ENCODE measurements at regions not wholly inside any gene's neighbourhood (a gene's known extent, or its start where the extent isn't known, plus 50 kb on each side); places are given as distances from the start of the nearest gene placed in this dataset.
"Not testable (repeated sequence)": the region's sequence is repeated elsewhere in the genome, so short reads cannot be mapped to it uniquely, and the experiment has no call there.

- no peak for DNase-seq (ENCODE audit: low spot score)
These were observed 528.1 kb upstream of the SEMA3D start for GRCh38 chr7:85714951-85715350.

GRCh38 chr7:85714043-85714578, 527.3 kb upstream of the SEMA3D start:
- DNase-seq (ENCODE audit: low spot score): no peak

DNA sequence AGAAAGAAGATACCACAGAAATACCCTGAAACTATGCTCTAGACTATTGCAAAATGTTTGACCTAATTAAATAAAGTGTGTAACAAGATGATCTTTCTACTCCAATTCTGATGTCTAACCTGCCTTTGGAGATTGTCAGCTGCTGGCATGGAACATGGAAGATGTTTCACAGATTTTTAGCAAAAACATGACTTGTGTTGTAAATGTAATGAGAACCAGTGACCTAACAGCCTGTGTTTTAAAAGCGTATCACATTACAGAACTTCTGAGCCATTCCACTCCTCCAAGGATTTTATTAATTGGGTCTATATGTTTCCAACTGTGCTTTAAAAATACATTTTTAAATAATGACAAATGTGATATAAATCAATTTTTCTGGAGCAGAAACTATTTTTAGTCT, 526.3 kb upstream of the SEMA3D start:
- DNase-seq (ENCODE audit: low spot score): no peak

DNA sequence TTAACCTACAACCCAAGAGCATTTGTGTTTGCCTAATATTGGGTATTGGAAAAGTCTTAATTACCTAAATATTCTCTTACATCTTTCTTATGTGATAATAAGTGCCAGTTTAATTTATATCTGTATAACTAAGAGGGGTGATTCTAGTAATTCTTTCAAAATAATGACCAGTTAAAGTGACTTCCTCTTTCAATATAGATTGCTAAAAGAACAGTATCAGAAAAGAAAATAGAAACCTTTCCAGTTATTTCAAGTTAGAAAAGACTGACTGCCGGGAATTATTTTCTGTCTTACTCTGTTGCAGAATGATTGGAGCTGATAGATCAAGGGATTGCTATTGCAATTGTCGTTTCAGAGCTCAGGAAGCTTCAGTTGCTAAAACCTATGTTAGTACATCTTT, 525.0 kb upstream of the SEMA3D start:
- no peak for DNase-seq (ENCODE audit: low spot score)

- no peak for DNase-seq (ENCODE audit: low spot score)
These were observed 524.1 kb upstream of the SEMA3D start for GRCh38 chr7:85710960-85711359.

DNA sequence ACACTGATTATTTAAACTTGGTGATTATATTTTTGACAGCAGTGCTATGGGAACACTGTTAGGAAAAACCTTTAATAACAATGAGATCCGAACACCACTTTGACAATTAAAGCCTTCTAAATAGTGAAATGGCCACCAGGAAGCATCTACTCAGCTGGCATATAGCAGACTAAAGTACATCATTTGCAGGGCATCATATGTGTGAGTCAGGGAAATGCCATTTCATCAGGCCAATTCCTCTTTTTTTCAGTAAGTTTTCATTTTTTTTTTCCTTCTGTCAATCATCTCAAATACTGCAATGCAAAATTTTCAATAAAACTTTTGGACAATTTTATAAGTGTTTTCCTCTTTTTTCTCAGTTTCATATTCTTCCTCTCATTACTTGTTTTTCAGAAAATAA, 521.4 kb upstream of the SEMA3D start:
- DNase-seq (ENCODE audit: low spot score): no peak

DNA sequence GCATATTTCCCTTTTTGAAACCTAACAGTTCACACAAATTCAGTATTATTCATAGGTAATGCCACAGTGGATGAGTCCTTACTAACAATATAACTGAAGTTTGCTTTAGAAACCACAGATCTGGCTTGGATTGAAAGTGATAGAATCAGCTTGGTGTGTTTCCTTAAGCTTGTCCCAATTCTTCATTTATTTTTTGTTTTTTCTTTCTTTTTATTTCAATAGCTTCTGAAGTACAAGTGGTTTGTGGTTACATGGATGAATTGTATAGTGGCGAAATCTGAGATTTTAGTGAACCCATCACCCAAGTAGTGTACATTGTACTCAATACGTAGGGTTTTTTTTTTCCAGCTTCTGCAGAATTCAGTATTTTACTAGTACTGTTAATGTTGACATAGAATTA, 518.2 kb upstream of the SEMA3D start:
- DNase-seq (ENCODE audit: low spot score): no peak

DNA sequence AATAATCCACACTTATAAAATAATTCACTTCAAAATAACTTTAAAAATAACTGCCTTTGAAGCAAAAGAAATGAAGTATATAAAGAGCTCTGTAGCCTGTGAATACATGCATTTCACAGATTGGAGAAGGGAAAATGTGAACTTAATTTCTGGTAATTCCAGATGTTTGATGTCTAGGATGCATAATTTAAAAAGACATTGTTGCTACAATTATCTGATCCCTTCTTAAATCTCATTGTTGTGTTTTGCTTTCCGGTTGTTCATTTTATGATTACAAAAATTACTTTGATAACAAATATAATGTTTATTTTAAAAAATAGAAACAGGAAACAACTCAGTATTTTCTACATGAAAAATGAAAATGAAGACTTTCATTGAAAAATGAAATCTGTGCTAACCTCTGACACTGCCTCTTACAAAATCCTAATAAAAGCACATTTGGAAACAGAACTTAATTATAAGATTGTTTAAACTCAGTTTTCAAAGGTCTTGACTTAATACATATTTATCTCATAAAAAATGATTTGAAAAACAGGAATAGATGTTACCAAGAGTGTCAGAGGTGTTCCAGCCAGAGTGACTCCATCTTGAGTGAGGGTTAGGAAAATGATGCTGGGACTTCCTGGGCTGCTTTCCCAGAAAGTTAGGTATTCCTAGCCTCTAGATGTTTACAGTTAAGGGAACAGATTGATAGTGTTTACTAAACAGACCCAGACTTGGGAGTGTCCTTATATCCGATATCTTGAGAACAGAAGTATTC, 516.6 kb upstream of the SEMA3D start:
- DNase-seq (ENCODE audit: low spot score): no peak

DNA sequence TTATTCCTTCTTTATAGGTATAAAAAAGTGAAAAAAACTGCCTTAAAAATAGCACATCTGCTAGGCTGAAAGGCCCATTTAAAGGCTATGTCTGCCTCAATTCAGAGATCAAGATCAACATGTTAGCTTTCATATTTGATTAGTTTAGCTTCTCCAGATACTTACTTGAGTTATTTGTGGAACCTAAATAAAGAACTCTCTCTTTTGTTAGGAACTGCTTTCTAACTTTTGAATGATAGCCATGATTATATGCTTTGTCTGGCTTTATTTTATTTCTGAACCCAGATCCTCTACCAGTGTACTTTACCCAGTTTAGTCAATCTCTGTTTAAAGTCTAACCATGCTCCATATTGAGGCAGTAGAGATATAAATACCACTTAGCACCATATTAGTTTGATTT, 515.5 kb upstream of the SEMA3D start:
- DNase-seq (ENCODE audit: low spot score): no peak

DNA sequence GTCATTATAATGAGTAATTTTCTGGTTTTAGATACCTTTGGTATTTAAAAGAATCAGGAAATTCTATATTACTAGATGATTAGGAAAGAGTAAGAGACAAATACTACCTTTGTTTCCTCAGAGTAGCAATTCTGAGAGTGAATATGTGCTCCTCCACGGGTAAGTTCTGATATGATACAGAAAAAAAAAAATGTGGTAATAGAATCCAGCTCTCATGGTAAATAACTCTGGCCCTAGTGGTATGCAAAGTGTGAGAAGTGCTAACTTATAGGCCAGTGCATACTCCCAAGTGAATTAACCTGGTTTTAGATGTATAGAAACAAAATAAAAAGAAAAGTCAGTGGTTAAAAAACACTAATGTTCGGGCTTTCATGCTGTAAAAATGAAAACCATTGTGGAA, 512.6 kb upstream of the SEMA3D start:
- DNase-seq (ENCODE audit: low spot score): no peak

DNA sequence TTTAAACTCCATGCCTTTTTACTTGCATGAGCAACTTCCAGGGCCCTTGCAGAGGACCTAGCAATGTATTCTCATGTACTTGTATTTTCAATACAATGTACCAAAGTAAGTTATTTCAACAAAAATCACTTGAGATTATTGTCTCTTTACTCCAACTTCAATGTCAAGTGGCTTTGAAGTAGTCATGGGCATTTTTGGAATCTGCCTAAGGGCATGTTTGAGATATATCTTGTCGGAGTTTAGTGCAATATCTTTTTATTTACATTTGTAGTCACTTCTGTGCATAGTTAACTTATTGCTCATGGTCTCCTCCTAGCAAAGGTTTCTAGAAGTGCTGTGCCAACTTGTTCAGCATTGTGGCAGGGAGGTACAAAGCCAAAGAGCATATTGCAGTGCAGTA, 508.7 kb upstream of the SEMA3D start:
- no peak for DNase-seq (ENCODE audit: low spot score)

- DNase-seq (ENCODE audit: low spot score): no peak
These were observed 508.2 kb upstream of the SEMA3D start for GRCh38 chr7:85695041-85695440.

DNA sequence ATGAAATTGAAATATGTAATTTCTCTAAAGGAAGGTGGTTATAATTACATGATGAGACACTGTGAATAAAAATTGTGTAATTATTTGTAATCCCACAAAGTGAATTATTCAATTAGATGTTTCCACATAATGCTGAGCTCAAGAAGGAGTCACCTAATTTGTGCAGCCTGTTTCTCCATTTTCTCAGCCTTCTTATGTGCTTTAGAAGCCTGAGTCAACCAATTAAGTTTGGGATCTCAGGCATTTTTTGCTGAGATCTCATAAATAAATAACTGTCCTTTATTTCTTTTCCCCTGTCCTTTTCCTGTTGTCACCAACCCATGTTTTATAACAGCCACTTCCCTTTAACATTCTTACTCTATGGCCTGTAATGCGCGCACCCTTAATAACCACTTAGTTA, 506.5 kb upstream of the SEMA3D start:
- no peak for DNase-seq (ENCODE audit: low spot score)

GRCh38 chr7:85688712-85689111, 501.9 kb upstream of the SEMA3D start:
- no peak for DNase-seq (ENCODE audit: low spot score)

DNA sequence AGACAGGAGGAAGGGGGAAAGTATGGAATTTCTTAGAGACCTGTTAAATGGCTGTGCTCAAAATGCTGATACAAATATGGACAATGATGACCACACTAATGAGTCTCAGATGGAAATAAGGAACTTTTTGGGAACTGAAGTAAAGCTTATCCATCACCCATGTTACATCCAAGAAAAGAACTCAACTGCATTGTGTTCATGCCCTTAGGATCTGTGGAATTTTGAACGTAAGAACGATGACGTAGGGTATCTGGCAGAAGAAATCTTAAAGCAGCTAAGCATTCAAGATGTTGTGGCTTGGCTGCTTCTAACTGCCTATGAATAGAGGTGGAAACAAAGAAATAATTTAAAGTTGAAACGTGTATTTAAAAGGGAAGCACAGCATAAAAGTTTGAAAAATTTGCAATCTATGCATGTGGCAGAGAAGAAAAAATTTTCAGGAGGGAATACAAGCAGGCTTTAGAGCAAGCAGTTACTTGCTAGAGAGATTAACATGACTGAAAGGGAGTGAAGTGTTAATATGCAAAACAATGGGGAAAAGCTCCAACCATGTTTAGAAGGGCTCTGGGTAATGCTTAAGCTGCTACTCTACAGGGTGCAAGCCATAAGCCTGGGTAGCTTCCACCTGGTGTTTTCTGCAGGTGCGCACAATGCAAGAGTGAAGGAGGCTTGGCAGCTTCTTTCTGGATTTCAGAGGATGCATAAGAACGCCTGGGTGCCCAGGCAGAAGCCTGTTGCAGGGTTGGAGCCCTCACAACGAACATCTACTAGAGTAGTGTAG, 499.7 kb upstream of the SEMA3D start:
- DNase-seq (ENCODE audit: low spot score): no peak

DNA sequence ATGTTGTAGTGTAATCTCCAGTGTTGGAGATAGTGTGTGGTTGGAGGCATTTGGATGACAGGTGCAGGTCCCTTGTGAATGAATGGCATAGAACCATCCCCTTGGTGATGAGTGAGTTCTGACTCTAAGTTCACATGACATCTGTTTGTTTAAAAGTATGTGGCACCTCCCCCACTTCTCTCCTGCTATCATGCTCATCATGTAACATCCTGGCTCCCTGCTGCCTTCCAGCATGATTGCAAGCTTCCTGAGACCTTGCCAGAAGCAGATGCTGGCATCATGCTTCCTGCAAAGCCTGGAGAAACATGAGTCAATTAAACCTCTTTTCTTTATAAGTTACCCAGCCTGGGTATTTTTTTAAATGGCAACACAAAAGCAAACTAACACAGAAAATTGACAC, 499.0 kb upstream of the SEMA3D start:
- DNase-seq (ENCODE audit: low spot score): no peak

- no peak for DNase-seq (ENCODE audit: low spot score)
These were observed 496.2 kb upstream of the SEMA3D start for GRCh38 chr7:85682833-85683620.

DNA sequence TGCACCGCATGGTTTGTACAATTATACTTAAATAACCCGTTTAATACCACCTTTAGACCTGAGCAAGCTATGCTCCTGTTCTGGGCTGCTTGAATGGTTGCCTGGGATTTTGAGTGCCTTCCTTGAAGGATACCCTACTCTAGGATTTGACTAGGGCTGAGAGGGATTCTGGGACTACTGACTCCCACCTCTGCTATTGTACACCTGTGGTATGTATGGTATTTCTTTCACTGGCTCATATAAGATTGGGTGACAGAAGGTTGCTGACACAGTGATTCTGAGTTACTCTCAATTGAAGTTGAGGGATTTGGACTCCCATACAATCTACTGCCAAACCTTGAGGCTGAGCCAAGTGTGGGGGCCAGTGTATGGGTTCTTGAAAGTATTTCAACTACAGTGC, 494.4 kb upstream of the SEMA3D start:
- DNase-seq (ENCODE audit: low spot score): no peak

- DNase-seq (ENCODE audit: low spot score): not testable (repeated sequence)
These were observed 488.2 kb upstream of the SEMA3D start for GRCh38 chr7:85675093-85675492.

DNA sequence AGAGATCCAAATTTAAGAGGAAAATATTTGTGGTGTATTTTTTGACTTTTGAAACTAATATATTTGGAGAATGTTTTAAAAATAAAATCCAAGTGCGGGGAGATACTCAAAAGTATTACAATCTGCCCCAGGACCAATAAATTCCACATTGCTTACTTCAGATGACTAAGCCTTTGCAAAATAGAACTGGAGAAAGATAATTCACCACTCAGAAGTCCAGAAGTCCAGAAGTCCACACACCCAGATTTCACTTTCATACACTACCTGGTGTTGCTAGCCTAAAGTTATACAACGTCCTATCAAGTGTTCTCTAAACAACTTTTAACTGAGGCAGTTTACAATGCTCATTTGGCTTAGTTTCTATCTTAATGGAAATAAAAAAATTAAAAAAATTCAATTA, 487.0 kb upstream of the SEMA3D start:
- DNase-seq (ENCODE audit: low spot score): no peak

- DNase-seq (ENCODE audit: low spot score): no peak
These were observed 482.4 kb upstream of the SEMA3D start for GRCh38 chr7:85669225-85669624.

DNA sequence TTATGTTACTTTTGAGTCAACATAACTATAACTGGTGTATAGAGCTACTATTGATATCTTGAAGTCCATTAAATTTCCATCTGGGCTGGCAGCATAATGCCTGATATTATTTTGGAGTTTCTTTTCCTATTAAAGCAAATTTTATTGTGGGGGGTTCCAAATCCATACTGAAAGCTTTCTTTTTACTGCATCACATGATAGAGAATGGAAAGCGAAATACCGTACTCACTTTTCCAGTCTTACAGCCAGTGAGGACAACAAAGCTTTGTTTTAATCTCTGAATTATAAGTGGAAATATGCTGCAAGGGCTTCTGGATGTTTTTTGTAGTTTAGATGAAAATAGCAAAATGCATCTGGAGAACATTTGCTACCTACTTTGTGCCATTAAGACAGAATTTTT, 477.5 kb upstream of the SEMA3D start:
- no peak for DNase-seq (ENCODE audit: low spot score)

DNA sequence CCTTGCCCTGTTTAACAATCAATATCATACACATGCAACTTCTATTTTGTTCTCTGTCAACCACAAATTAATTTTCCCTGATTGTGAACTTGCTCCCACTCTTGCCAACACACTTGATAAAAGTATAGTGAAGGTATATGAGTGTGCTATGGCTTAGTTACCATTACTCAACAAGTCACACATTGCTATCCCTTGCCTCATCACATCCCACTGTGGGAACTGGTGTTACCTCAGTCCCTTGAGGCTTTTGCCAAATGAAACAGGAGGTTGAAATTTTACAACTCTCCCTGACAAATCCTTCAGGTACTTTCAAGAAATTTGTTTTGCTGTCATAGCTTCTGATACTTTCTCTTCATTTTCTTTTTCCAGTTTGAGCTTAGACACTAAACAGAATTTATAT, 472.5 kb upstream of the SEMA3D start:
- DNase-seq (ENCODE audit: low spot score): no peak

All from hepatic stellate cell (primary cell).